HepG2 (cell line): ENCODE measurements at regions not wholly inside any gene's neighbourhood (a gene's known extent, or its start where the extent isn't known, plus 50 kb on each side); places are given as distances from the start of the nearest gene placed in this dataset.
A peak's percentile ranks its signal among the peaks of the same experiment; 100 is the strongest.

Experiments
- ATAC-seq: fragments of 200-7000 bp; cut with Tn5 transposase; 3 replicates; pipeline ENCODE4 v1.9.1; 2020; ENCODE audit warnings: mild to moderate bottlenecking, moderate library complexity
- BruUV-seq: library from RNA; stranded (reverse); fragments of 400-500 nt; replicated peaks from 2 replicates; lab custom pipeline; 2021; lab: Mats Ljungman, UMichigan
- CTCF ChIA-PET: fragments of 300-600 bp; formaldehyde crosslinking; extraction: SDS; loops from one replicate; lab custom pipeline; 2021; ENCODE audit warnings: low total read pairs, inconsistent platforms, low intra/inter-chr PET ratio; lab: Yijun Ruan, JAX
- POLR2A ChIA-PET: fragments of 350-600 bp; sonication (Branson Sonifier 250); formaldehyde crosslinking; loops from one replicate; lab custom pipeline; 2020; ENCODE audit warnings: antibody characterized with exemption, inconsistent platforms; lab: Yijun Ruan, JAX
- DNase-seq: peaks from one replicate; pipeline ENCODE4 v3.0.0-alpha.2; 2015; ENCODE audit warnings: low spot score
- FAIRE-seq: peaks from 3 replicates; lab custom pipeline; 2011; peaks lifted over from hg19 to GRCh38; lab: Jason Lieb, UNC
- H2AFZ ChIP-seq: one replicate; pipeline ENCODE4 v1.6.1; 2011; ENCODE audit warnings: low read length, inconsistent platforms
- H3K27ac ChIP-seq: fragments of 300-600 bp; 3 replicates; pipeline ENCODE4 v1.8.0; 2011; ENCODE audit warnings: mixed run types, mild to moderate bottlenecking, mixed read lengths, low read length, inconsistent platforms; ENCODE audit not compliant: insufficient read depth; ENCODE audit errors: extremely low read length
- H3K27me3 ChIP-seq, 2 experiments: fragments of 200-600 bp in 1 of 2; 2 replicates in 1 of 2; 3 replicates in 1 of 2; pipeline versions ENCODE4 v1.6.0 to v1.8.0; 2011; ENCODE audit warnings: low read length in 2 of 2, mild to moderate bottlenecking in 2 of 2, moderate library complexity in 2 of 2, inconsistent platforms in 1 of 2; ENCODE audit not compliant: insufficient read depth in 2 of 2, control insufficient read depth in 1 of 2
- H3K36me3 ChIP-seq, 2 experiments: fragments of 200-600 bp in 1 of 2; replicated peaks in 1 of 2; 2 replicates in 1 of 2; 3 replicates in 1 of 2; pipeline versions ENCODE4 v1.5.1 to v1.8.0; 2011; ENCODE audit warnings: low read length in 2 of 2, inconsistent platforms in 1 of 2; ENCODE audit not compliant: insufficient read depth in 2 of 2, control insufficient read depth in 1 of 2
- H3K4me1 ChIP-seq: 2 replicates; pipeline ENCODE4 v1.5.1; 2012; ENCODE audit warnings: low read length, inconsistent platforms; ENCODE audit not compliant: insufficient read depth
- H3K4me2 ChIP-seq: 2 replicates; pipeline ENCODE4 v1.6.0; 2011; ENCODE audit warnings: low read depth, low read length, inconsistent platforms
- H3K4me3 ChIP-seq, 3 experiments: fragments of 200-600 bp in 1 of 3; sonication (generic), shearing (Covaris generic) in 1 of 3; replicated peaks in 1 of 3; 2 replicates each; pipeline ENCODE4 v1.5.1; 2011 to 2016; ENCODE audit warnings: low read length in 3 of 3, inconsistent platforms in 2 of 3, low read depth in 2 of 3, mild to moderate bottlenecking in 2 of 3, control low read depth in 1 of 3, mixed read lengths in 1 of 3; ENCODE audit not compliant: insufficient read depth in 1 of 3
- H3K79me2 ChIP-seq: one replicate; pipeline ENCODE4 v1.6.1; 2011; ENCODE audit warnings: low read length, inconsistent platforms; ENCODE audit not compliant: insufficient read depth
- H3K9ac ChIP-seq: 2 replicates; pipeline ENCODE4 v1.6.0; 2011; ENCODE audit warnings: mild to moderate bottlenecking, low read depth, low read length, inconsistent platforms; ENCODE audit not compliant: insufficient read depth
- H3K9me3 ChIP-seq: 2 replicates; pipeline ENCODE4 v1.5.1; 2012; ENCODE audit warnings: mild to moderate bottlenecking, low read length
- H4K20me1 ChIP-seq: 2 replicates; pipeline ENCODE4 v1.6.0; 2011; ENCODE audit warnings: inconsistent platforms, mild to moderate bottlenecking, low read length, moderate library complexity; ENCODE audit not compliant: insufficient read depth
- BCL6 ChIP-seq: IDR thresholded peaks from 2 replicates; pipeline ENCODE4 v1.6.1; 2016; ENCODE audit warnings: missing genetic modification reagents, missing compliant biosample characterization
- EHMT2 ChIP-seq: fragments of 200-600 bp; sonication (generic); IDR thresholded peaks from 2 replicates; pipeline ENCODE4 v1.7.0; 2017; ENCODE audit warnings: antibody characterized with exemption, low read depth, low read length, borderline replicate concordance
- ETV5 ChIP-seq: IDR thresholded peaks from 2 replicates; pipeline ENCODE4 v1.6.1; 2018; ENCODE audit warnings: missing biosample characterization, missing genetic modification reagents, inconsistent platforms, borderline replicate concordance
- KDM6A ChIP-seq: IDR thresholded peaks from 2 replicates; pipeline ENCODE4 v1.6.1; 2016; ENCODE audit warnings: low read depth
- MAFK ChIP-seq, 2 experiments: IDR thresholded peaks in 1 of 2; conservative IDR thresholded peaks in 1 of 2; 2 replicates each; pipeline ENCODE4 v1.6.1; 2011; ENCODE audit warnings: improper control_type of control experiment in 2 of 2, low read length in 2 of 2
- MIER3 ChIP-seq: IDR thresholded peaks from 2 replicates; pipeline ENCODE4 v1.6.1; 2016; ENCODE audit warnings: missing compliant biosample characterization, borderline replicate concordance
- MIXL1 ChIP-seq: IDR thresholded peaks from 2 replicates; pipeline ENCODE4 v1.6.1; 2016
- RBM22 ChIP-seq: fragments of 200-400 bp; formaldehyde crosslinking; optimal IDR thresholded peaks from 2 replicates; pipeline ENCODE3; 2017; ENCODE audit warnings: mild to moderate bottlenecking, low read length, moderate library complexity
- SNAI1 ChIP-seq: sonication (generic); formaldehyde crosslinking; IDR thresholded peaks from 2 replicates; pipeline ENCODE4 v1.5.0; 2020; ENCODE audit warnings: mild to moderate bottlenecking, missing genetic modification reagents, borderline replicate concordance
- ZNF331 ChIP-seq: sonication (generic); formaldehyde crosslinking; IDR thresholded peaks from 2 replicates; pipeline ENCODE4 v1.4.0; 2020; ENCODE audit warnings: missing genetic modification reagents
- WGBS: methylation state at CpG from one replicate; pipeline ENCODE4 v1.1.6; 2017; ENCODE audit warnings: low lambda C conversion rate; 5-methylcytosine and 5-hydroxymethylcytosine counted together
- in situ Hi-C: cut with HindIII; loops from 2 replicates; pipeline ENCODE4 v1.10.0; 2017; ENCODE audit warnings: low pct_unique_long_range_greater_than_20kb; ENCODE audit not compliant: extremely low pct_ligation_motif_present
- intact Hi-C: fragments of 100-400 bp; cut with micrococcal nuclease; formaldehyde crosslinking; loops from one replicate; pipeline ENCODE4 v1.10.0; 2022; ENCODE audit not compliant: unreplicated experiment
- TF ChIP-seq, protein P1 (sequence below): IDR thresholded peaks from 2 replicates; pipeline ENCODE4 v1.6.1; 2016; ENCODE audit warnings: missing biosample characterization, missing genetic modification reagents, low read depth
- TF ChIP-seq, protein P2 (sequence below): sonication (generic); formaldehyde crosslinking; IDR thresholded peaks from 2 replicates; pipeline ENCODE4 v1.5.1; 2020; ENCODE audit warnings: mild to moderate bottlenecking, moderate library complexity, missing genetic modification reagents
- TF ChIP-seq, protein P3 (sequence below): sonication (generic); formaldehyde crosslinking; IDR thresholded peaks from 2 replicates; pipeline ENCODE4 v1.5.0; 2020; ENCODE audit warnings: mild to moderate bottlenecking, low read depth, missing genetic modification reagents, borderline replicate concordance
- TF ChIP-seq, protein P4 (sequence below): sonication (generic); formaldehyde crosslinking; IDR thresholded peaks from 2 replicates; pipeline ENCODE4 v1.8.0; 2022; ENCODE audit warnings: missing genetic modification reagents, low read depth, mild to moderate bottlenecking, borderline replicate concordance
- TF ChIP-seq, protein P5 (sequence below): IDR thresholded peaks from 2 replicates; pipeline ENCODE4 v1.6.1; 2016; ENCODE audit warnings: missing compliant biosample characterization, missing genetic modification reagents, borderline replicate concordance

DNA sequence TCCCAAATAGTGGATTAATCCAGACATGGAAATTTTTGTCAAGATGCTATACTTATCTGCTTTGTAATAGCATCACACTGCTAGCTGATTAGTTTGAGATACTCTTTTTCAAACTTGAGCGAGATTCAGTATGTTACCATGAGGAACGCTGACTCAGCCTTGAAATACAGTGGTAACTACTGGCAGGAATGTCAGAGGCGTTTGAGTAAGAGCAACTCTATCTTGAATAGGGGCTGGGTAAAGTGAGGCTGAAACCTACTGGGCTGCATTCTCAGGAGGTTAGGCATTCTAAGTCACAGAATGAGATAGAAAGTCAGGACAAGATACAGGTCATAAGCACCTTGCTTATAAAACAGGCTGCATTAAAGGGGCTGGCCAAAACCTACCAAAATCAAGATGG lies 2519.6 kb downstream of the ARAP2 start:
- Histone ChIP-seq H3K36me3 (no peaks in the 10 kb centered on the region), H3K9me3 (peaks cover 50% of the 10 kb centered on the region), H3K27me3 (no peaks in the 10 kb centered on the region), H3K4me1 (no peaks in the 10 kb centered on the region), H3K79me2 (no peaks in the 10 kb centered on the region), H3K4me3 (no peak overlapping the region), H3K4me2 (no peak overlapping the region), H2AFZ (no peak overlapping the region), H4K20me1 (no peaks in the 10 kb centered on the region), H3K9ac (no peak overlapping the region), H3K27ac (no peak overlapping the region)
- ATAC-seq (no peak), DNase-seq (no peak), FAIRE-seq (no peak)
- POLR2A ChIA-PET, result no interaction called here
- CTCF ChIA-PET, result no interaction called here
- intact Hi-C loops (no loop called here), in situ Hi-C loops (no loop called here)
- TF ChIP-seq ETV5 (CRISPR knock-in tag) (no peak), EHMT2 (no peak), BCL6 (no peak), MAFK (conservative IDR thresholded peaks at IDR 0.05 in 1 of 2, IDR thresholded peaks at IDR 0.05 in 1 of 2; ENCODE audit: low read length in 2 of 2) (peak in 1 of 2 experiments; percentile 43; a peak in 3 of 4 replicates), SNAI1 (CRISPR knock-in tag) (no peak), KDM6A (CRISPR knock-in tag) (no peak)
- TF ChIP-seq, protein P1, sequence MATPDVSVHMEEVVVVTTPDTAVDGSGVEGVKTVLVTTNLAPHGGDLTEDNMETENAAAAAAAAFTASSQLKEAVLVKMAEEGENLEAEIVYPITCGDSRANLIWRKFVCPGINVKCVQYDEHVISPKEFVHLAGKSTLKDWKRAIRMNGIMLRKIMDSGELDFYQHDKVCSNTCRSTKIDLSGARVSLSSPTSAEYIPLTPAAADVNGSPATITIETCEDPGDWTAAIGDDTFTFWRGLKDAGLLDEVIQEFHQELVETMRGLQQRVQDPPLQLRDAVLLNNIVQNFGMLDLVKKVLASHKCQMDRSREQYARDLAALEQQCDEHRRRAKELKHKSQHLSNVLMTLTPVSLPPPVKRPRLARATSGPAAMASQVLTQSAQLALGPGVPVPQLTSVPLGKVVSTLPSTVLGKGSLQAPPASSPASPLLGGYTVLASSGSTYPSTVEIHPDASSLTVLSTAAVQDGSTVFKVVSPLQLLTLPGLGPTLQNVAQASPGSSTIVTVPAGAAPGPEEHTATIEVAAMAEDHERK (CRISPR knock-in tag), result no peak
- no TSS peak for BruUV-seq
- 32% methylated on average over 3 of the region's 3 CpGs for WGBS

DNA sequence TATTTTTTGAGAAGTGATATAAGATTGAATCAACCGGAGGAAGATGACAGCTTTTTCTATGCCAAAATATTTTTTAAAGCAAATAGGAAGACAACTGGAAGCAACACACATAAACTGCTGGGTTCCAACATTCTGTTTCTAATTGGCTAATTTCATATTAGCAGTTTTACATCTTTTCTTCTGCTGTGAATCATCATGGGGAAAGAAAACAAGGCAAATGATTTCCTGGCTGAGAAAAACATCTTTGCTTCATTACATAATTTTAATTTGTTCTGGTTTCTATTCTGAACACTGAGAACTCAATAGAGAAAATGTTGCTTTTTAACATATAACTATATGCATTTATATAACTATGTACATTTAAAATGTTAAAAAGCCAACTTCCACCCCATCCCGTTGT lies 2518.5 kb downstream of the ARAP2 start:
- Histone ChIP-seq H3K4me1 (no peaks in the 10 kb centered on the region), H3K9ac (no peak overlapping the region), H3K36me3 (no peaks in the 10 kb centered on the region), H3K79me2 (no peaks in the 10 kb centered on the region), H3K4me3 (no peak overlapping the region), H3K27me3 (no peaks in the 10 kb centered on the region), H2AFZ (no peak overlapping the region), H4K20me1 (no peaks in the 10 kb centered on the region), H3K4me2 (no peak overlapping the region), H3K9me3 (peaks cover 56% of the 10 kb centered on the region), H3K27ac (no peak overlapping the region)
- 1% methylated on average over 2 of the region's 2 CpGs for WGBS
- ATAC-seq (no peak), DNase-seq (no peak), FAIRE-seq (no peak)
- no TSS peak for BruUV-seq
- ChIA-PET CTCF (no interaction called here), POLR2A (no interaction called here)
- intact Hi-C loops, result no loop called here
- in situ Hi-C loops, result no loop called here
- TF ChIP-seq, protein P2, sequence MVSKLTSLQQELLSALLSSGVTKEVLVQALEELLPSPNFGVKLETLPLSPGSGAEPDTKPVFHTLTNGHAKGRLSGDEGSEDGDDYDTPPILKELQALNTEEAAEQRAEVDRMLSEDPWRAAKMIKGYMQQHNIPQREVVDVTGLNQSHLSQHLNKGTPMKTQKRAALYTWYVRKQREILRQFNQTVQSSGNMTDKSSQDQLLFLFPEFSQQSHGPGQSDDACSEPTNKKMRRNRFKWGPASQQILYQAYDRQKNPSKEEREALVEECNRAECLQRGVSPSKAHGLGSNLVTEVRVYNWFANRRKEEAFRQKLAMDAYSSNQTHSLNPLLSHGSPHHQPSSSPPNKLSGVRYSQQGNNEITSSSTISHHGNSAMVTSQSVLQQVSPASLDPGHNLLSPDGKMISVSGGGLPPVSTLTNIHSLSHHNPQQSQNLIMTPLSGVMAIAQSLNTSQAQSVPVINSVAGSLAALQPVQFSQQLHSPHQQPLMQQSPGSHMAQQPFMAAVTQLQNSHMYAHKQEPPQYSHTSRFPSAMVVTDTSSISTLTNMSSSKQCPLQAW (CRISPR knock-in tag), result no peak
- TF ChIP-seq, protein P3, sequence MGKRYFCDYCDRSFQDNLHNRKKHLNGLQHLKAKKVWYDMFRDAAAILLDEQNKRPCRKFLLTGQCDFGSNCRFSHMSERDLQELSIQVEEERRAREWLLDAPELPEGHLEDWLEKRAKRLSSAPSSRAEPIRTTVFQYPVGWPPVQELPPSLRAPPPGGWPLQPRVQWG (CRISPR knock-in tag), result no peak
- TF ChIP-seq, protein P4, sequence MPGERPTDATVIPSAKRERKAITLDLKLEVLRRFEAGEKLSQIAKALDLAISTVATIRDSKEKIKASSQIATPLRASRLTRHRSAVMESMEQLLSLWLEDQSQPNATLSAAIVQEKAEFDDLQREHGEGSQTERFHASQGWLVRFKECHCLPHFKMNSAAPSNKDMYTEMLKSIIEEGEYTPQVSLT (CRISPR knock-in tag), result no peak
- TF ChIP-seq MIXL1 (CRISPR knock-in tag) (no peak), MIER3 (CRISPR knock-in tag) (no peak), RBM22 (no peak), ZNF331 (CRISPR knock-in tag) (no peak)
- TF ChIP-seq, protein P5, sequence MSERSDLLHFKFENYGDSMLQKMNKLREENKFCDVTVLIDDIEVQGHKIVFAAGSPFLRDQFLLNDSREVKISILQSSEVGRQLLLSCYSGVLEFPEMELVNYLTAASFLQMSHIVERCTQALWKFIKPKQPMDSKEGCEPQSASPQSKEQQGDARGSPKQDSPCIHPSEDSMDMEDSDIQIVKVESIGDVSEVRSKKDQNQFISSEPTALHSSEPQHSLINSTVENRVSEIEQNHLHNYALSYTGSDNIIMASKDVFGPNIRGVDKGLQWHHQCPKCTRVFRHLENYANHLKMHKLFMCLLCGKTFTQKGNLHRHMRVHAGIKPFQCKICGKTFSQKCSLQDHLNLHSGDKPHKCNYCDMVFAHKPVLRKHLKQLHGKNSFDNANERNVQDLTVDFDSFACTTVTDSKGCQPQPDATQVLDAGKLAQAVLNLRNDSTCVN (CRISPR knock-in tag), result no peak
